22Rv1 (cell line): ENCODE measurements at regions not wholly inside any gene's neighbourhood (a gene's known extent, or its start where the extent isn't known, plus 50 kb on each side); places are given as distances from the start of the nearest gene placed in this dataset.

ENCODE experiments used
- H3K27ac ChIP-seq: fragments of 450-650 bp; 2 replicates; pipeline ENCODE4 v1.5.1; 2017
- ZFX ChIP-seq: fragments of 450-650 bp; IDR thresholded peaks from 2 replicates; pipeline ENCODE4 v1.6.1; 2017; ENCODE audit warnings: antibody characterized with exemption, borderline replicate concordance
- TF ChIP-seq, protein P1 (sequence below): fragments of 450-650 bp; IDR thresholded peaks from 2 replicates; pipeline ENCODE4 v1.5.1; 2017; ENCODE audit warnings: mild to moderate bottlenecking

DNA sequence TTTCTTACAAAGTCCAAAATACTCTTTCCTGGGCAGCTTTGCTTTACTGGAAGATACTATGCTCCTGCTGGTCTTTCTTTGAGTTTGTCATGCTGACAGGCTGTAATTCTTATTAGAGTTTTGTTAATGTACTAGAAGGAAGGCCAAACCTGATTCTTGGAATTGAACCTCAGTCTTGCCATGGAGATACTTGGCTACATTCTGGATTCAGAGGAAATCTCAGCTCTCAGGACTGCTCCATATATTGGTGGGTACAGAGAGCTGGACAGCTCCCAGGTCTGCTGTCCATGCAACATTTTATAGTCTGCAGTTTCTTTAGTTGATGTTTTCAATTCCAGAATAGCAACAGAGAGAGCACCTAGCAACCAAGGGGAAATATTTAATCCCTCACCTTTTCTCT lies 363.1 kb upstream of the STXBP6 start:
- H3K27ac ChIP-seq, result no peak overlapping the region
- TF ChIP-seq ZFX, result no peak
- TF ChIP-seq, protein P1, sequence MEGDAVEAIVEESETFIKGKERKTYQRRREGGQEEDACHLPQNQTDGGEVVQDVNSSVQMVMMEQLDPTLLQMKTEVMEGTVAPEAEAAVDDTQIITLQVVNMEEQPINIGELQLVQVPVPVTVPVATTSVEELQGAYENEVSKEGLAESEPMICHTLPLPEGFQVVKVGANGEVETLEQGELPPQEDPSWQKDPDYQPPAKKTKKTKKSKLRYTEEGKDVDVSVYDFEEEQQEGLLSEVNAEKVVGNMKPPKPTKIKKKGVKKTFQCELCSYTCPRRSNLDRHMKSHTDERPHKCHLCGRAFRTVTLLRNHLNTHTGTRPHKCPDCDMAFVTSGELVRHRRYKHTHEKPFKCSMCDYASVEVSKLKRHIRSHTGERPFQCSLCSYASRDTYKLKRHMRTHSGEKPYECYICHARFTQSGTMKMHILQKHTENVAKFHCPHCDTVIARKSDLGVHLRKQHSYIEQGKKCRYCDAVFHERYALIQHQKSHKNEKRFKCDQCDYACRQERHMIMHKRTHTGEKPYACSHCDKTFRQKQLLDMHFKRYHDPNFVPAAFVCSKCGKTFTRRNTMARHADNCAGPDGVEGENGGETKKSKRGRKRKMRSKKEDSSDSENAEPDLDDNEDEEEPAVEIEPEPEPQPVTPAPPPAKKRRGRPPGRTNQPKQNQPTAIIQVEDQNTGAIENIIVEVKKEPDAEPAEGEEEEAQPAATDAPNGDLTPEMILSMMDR, result no peak

DNA sequence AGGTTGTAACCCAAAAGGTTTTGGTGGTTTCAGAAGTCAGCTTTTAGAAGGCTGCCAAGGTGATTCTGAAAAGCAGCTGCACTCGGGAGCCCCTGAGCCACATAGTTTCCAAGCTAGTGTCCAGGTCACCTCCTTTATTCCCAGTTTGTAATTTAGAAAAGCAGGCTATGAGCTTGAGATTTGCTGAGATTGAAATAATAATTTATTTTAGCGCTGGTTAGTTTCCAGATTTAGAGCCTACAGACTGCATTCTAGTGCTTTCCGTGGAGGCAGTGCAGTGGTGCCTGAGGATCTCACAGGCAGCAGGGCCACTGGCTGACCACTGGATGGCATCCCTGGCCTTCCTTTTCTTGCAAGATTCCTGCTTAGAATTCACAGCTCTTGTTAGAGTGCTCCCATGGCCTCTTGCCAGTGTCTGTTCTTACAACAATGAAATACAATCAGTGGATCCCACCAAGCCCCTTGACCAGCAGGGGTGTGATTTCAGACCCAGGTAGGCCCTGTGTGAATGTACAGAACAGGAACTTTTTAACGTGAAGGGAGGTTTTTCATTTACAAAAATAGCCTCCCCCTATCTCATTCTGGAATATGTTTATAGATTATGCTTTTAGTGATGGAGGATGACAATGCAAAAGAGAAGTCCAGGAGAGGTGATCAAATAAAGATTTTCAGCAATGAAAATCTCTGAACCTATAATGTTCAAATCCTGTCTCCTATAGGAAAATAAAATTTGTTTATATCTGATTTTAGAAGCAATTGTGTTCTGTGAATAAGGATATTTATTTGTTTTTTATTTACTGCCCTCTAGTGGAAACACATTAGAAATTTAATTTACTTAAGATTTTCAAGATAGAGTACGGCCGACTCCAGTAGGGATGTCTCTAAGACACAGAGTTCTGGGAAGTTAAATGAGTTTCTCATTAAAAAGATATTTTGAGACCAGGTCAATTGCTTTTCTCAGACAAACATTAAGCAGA lies 362.1 kb upstream of the STXBP6 start:
- no peak for TF ChIP-seq ZFX
- TF ChIP-seq, protein P1, result peak; percentile 73
- no peak overlapping the region for H3K27ac ChIP-seq

DNA sequence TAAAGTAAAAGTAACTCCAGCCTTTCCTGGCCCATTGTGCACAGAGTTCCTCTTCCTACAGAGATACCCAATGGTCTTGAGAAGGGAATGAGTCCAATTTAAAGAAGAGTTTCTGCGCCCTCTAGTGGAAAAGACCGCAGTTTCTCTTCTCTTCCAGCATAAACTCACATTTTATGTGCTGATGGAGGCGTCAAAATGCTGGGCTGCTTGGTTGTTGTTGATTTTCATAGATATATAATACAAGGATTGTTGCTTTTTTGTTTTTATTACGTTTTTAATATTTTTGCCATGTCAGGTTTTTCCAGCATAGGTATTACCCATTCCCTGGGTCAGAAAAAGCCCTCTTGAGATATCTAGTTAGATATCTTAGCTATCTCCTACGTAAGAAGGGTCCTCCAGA lies 356.9 kb upstream of the STXBP6 start:
- no peak overlapping the region for H3K27ac ChIP-seq
- no peak for TF ChIP-seq ZFX
- TF ChIP-seq, protein P1, result peak; percentile 86

DNA sequence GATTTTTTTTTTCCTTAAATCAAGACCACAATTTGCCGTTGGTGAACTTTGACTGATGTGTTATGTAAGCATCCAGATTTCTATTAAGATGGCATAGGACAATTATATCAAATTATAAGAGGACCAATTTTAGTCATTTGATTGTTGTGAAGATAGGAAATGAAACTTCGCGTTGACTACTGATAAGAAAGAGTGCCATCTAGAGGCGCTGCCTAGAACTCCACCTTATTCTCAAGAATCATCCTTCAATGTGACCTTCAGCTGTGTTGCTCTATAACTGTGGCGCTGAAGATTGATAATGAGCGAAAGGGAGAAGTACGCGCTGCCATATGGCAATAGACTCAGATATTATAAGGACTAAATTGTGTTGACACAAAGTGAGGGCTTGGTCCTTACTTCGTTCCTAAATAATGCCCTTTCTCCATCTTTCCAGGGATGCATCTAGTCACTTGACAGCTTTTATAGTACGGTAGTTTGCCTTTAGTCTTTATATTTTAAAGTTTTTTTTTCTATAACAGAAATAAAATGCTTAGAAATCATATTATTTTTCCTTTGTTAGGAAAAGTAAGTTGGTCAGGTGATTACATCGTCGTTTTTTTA lies 350.8 kb upstream of the STXBP6 start:
- no peak overlapping the region for H3K27ac ChIP-seq
- TF ChIP-seq, protein P1, result peak; percentile 83
- no peak for TF ChIP-seq ZFX

DNA sequence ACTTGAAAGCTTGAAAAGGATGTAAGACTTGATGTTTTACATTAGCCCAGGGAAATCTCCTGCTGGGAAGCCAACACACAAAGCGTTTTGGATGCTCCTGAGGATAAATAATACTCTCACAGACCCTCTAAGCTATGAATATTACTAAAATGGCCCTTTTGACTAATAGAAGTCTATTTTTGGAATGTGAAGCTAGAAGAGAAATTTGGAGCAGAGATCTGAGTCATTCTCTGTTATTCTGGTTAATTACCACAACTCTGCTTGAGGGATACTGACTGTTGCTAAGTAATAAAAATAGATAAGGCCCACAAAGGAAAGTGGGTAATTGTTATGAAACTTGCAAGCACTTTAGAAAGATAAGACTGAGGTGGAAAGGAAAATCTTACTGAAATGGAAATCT lies 346.2 kb upstream of the STXBP6 start:
- TF ChIP-seq, protein P1, result no peak
- no peak for TF ChIP-seq ZFX
- no peak overlapping the region for H3K27ac ChIP-seq

DNA sequence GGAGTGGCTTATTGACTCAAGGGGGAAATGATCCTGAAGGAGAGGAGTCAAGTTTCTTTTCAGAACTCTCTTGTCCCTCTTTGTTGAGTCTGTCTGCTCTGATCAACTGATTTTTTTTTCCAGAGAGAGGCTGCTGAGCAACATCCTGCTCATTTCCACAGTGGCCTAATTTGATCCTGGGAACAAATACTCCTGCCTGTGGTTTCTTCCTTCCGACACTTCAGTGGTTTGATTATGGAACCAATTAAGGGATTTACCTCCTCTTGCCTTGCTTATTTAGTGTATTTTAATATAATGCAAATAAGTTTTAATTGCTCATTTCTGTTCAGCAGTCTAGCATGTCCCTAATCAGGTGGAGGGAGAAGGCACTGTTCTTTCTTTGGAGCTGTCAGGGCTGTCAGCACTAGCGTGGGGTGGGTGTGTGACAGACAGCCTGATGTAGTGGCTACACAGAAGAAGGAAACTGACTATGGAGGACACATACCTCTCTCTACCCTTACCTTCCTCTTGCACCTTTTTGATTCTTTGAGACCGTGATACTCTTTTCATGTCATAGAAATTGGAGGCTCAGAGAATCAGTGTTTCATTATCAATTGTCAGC lies 344.9 kb upstream of the STXBP6 start:
- TF ChIP-seq ZFX, result no peak
- TF ChIP-seq, protein P1, result no peak
- no peak overlapping the region for H3K27ac ChIP-seq
